ENCODE measurements at regions not wholly inside any gene's neighbourhood (a gene's known extent, or its start where the extent isn't known, plus 50 kb on each side); places are given as distances from the start of the nearest gene placed in this dataset.

DNA sequence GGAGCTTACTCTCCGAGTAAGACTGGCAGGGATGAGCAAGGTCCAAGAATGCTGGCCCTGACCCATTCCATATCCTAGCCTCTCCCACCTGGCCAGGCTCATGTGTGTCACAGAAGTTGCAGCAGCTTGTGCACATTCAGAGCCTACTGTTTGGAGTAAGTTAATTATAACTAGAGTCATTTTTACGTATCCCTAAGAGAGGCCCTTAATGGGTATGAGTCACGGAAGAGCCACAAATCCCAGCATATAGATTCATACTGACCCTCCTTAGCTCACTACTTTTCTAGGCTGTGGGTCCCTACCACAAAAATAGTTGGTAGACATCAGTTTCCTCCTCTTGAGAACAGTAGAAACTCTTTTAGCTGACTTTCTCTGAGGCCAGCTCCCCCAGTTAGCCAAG is 118.3 kb upstream of the FRG1 start:
- no peaks in the 10 kb centered on the region for H3K9me3 ChIP-seq (ENCODE audit: control insufficient read depth in 2 of 3, low read length in 3 of 3)
- Mint-ChIP-seq H3K27me3 (no peaks in the 10 kb centered on the region), H3K4me1 (no peaks in the 10 kb centered on the region), H3K27ac (no peak overlapping the region), H3K4me3 (no peak overlapping the region), H3K36me3 (no peaks in the 10 kb centered on the region), H3K9me3 (no peaks in the 10 kb centered on the region)
- no peak for DNase-seq
- POLR2A ChIA-PET: no interaction called here
- H3K4me3 ChIP-seq (ENCODE audit: low read length): no peak overlapping the region
- ATAC-seq: no peak
- intact Hi-C loops (cut with micrococcal nuclease): no loop called here
- no peak overlapping the region for H3K27ac ChIP-seq (ENCODE audit: low read depth, low read length)
- H3K4me1 ChIP-seq (ENCODE audit: control insufficient read depth in 2 of 2, insufficient read depth in 2 of 2, low read length in 2 of 2): no peaks in the 10 kb centered on the region
- CTCF ChIA-PET: no interaction called here
- H3K36me3 ChIP-seq (ENCODE audit: control insufficient read depth in 2 of 3, insufficient read depth in 3 of 3, low read length in 3 of 3): no peaks in the 10 kb centered on the region
- no peaks in the 10 kb centered on the region for H3K27me3 ChIP-seq (ENCODE audit: control insufficient read depth in 2 of 2, insufficient read depth in 2 of 2, low read length in 2 of 2)

DNA sequence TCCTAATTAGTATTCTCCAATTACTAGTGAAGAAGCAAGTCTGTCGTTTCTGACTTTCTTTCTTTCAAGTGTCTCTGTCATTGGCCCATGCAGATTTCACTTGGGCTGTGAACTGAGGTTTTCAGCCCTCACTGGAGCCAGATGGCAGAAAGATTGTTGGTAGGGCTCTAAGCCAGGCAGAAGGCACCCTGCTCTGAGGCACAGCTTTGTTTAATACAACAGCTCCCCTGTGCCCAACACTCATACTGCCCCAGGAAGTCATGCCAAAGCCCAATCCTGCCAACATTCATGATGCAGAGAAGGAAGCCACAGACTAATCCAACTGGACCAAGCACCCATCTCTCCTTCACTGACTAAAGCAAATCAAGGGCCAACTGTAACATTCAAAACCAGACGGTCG is 117.1 kb upstream of the FRG1 start:
- H3K4me3 ChIP-seq (ENCODE audit: low read length): no peak overlapping the region
- H3K4me1 ChIP-seq (ENCODE audit: control insufficient read depth in 2 of 2, insufficient read depth in 2 of 2, low read length in 2 of 2): no peaks in the 10 kb centered on the region
- POLR2A ChIA-PET: no interaction called here
- no peak for DNase-seq
- H3K27ac ChIP-seq (ENCODE audit: low read depth, low read length): no peak overlapping the region
- Mint-ChIP-seq H3K9me3 (no peaks in the 10 kb centered on the region), H3K36me3 (no peaks in the 10 kb centered on the region), H3K4me3 (no peak overlapping the region), H3K4me1 (no peaks in the 10 kb centered on the region), H3K27me3 (no peaks in the 10 kb centered on the region), H3K27ac (no peak overlapping the region)
- H3K27me3 ChIP-seq (ENCODE audit: control insufficient read depth in 2 of 2, insufficient read depth in 2 of 2, low read length in 2 of 2): no peaks in the 10 kb centered on the region
- no peaks in the 10 kb centered on the region for H3K36me3 ChIP-seq (ENCODE audit: control insufficient read depth in 2 of 3, insufficient read depth in 3 of 3, low read length in 3 of 3)
- H3K9me3 ChIP-seq (ENCODE audit: control insufficient read depth in 2 of 3, low read length in 3 of 3): no peaks in the 10 kb centered on the region
- no peak for ATAC-seq
- intact Hi-C loops (cut with micrococcal nuclease): no loop called here
- CTCF ChIA-PET: no interaction called here

- DNase-seq (no peak), ATAC-seq (no peak)
- Histone ChIP-seq H3K4me1 (ENCODE audit: control insufficient read depth in 2 of 2, insufficient read depth in 2 of 2, low read length in 2 of 2) (no peaks in the 10 kb centered on the region), H3K4me3 (ENCODE audit: low read length) (no peak overlapping the region), H3K27ac (ENCODE audit: low read depth, low read length) (no peak overlapping the region), H3K9me3 (ENCODE audit: control insufficient read depth in 2 of 3, low read length in 3 of 3) (no peaks in the 10 kb centered on the region), H3K27me3 (ENCODE audit: control insufficient read depth in 2 of 2, insufficient read depth in 2 of 2, low read length in 2 of 2) (no peaks in the 10 kb centered on the region), H3K36me3 (ENCODE audit: control insufficient read depth in 2 of 3, insufficient read depth in 3 of 3, low read length in 3 of 3) (no peaks in the 10 kb centered on the region)
- no peaks in the 10 kb centered on the region for H3K4me1 Mint-ChIP-seq
- no peaks in the 10 kb centered on the region for H3K36me3 Mint-ChIP-seq
- no peak overlapping the region for H3K4me3 Mint-ChIP-seq
- intact Hi-C loops (cut with micrococcal nuclease): no loop called here
- peaks cover 0 to 1% (median 0%) of the 10 kb centered on the region in 11 donors for H3K9me3 Mint-ChIP-seq
- no peak overlapping the region for H3K27ac Mint-ChIP-seq
- POLR2A ChIA-PET: no interaction called here
- H3K27me3 Mint-ChIP-seq: no peaks in the 10 kb centered on the region
- CTCF ChIA-PET: no interaction called here
Observed at GRCh38 chr4:189825466-189825865, 115.2 kb upstream of the FRG1 start.

DNA sequence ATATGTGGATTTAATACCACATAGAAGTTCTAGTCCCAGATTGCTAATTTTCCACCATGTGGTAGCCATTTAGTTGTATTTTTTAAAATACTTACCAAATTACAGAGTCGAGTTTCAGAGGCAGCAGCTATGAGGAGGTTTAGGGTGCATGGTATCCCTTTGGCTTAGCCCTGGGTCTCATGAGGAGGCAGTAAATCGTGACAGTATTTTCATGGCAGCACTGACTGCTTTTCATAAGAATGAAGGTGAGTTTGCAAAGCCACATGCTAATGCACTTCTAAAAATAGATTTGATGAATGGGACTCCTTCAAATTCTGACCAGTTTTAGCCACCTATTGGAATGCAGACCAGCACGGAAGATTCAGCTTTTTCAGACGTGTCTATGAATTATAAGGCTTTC is 114.0 kb upstream of the FRG1 start:
- no peaks in the 10 kb centered on the region for H3K9me3 ChIP-seq (ENCODE audit: control insufficient read depth in 2 of 3, low read length in 3 of 3)
- Mint-ChIP-seq H3K9me3 (peaks cover 0 to 1% (median 0%) of the 10 kb centered on the region in 11 donors), H3K27me3 (no peaks in the 10 kb centered on the region), H3K27ac (no peak overlapping the region), H3K4me1 (no peaks in the 10 kb centered on the region), H3K4me3 (no peak overlapping the region), H3K36me3 (no peaks in the 10 kb centered on the region)
- ChIA-PET POLR2A (no interaction called here), CTCF (no interaction called here)
- H3K27ac ChIP-seq (ENCODE audit: low read depth, low read length): no peak overlapping the region
- DNase-seq (no peak), ATAC-seq (no peak)
- no peaks in the 10 kb centered on the region for H3K36me3 ChIP-seq (ENCODE audit: control insufficient read depth in 2 of 3, insufficient read depth in 3 of 3, low read length in 3 of 3)
- H3K27me3 ChIP-seq (ENCODE audit: control insufficient read depth in 2 of 2, insufficient read depth in 2 of 2, low read length in 2 of 2): no peaks in the 10 kb centered on the region
- H3K4me3 ChIP-seq (ENCODE audit: low read length): no peak overlapping the region
- intact Hi-C loops (cut with micrococcal nuclease): no loop called here
- no peaks in the 10 kb centered on the region for H3K4me1 ChIP-seq (ENCODE audit: control insufficient read depth in 2 of 2, insufficient read depth in 2 of 2, low read length in 2 of 2)

DNA sequence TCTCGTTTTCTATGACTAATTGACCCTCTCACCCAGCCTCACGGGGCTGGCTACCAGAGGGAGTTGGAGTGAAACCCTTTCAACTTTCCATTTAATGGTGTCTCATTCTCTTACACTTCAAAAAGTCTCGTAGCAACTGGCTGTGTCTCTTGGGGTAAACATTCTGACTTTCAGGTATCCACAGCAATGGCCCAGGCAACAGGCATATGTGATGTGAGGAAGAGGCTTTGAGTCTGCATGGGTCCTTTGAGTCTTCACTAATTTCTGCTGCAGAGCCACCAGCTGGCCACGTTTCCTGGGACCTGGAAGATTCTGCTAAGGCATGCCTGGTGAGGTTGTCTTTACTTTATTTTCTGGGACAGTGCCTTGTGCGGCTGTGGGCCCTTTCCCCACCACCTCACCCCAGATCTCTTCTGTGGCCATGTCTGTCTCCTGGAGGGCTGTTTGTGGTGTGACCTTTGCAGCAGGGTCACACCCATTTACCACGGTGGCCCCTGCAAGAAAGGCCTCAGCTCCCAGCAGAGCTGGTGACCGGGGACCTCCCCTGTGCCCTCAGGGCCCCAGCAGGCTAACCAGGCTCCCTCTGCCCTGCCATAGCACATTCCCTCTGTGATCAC is 112.5 kb upstream of the FRG1 start:
- Mint-ChIP-seq H3K36me3 (no peaks in the 10 kb centered on the region), H3K9me3 (peaks cover 0 to 1% (median 0%) of the 10 kb centered on the region in 11 donors), H3K27ac (no peak overlapping the region), H3K4me1 (no peaks in the 10 kb centered on the region), H3K27me3 (no peaks in the 10 kb centered on the region), H3K4me3 (no peak overlapping the region)
- Histone ChIP-seq H3K4me1 (ENCODE audit: control insufficient read depth in 2 of 2, insufficient read depth in 2 of 2, low read length in 2 of 2) (no peaks in the 10 kb centered on the region), H3K27ac (ENCODE audit: low read depth, low read length) (no peak overlapping the region), H3K36me3 (ENCODE audit: control insufficient read depth in 2 of 3, insufficient read depth in 3 of 3, low read length in 3 of 3) (no peaks in the 10 kb centered on the region), H3K9me3 (ENCODE audit: control insufficient read depth in 2 of 3, low read length in 3 of 3) (no peaks in the 10 kb centered on the region), H3K4me3 (ENCODE audit: low read length) (no peak overlapping the region), H3K27me3 (ENCODE audit: control insufficient read depth in 2 of 2, insufficient read depth in 2 of 2, low read length in 2 of 2) (no peaks in the 10 kb centered on the region)
- POLR2A ChIA-PET: no interaction called here
- intact Hi-C loops (cut with micrococcal nuclease): no loop called here
- ATAC-seq: no peak
- no peak for DNase-seq
- CTCF ChIA-PET: no interaction called here

- Histone ChIP-seq H3K9me3 (ENCODE audit: control insufficient read depth in 2 of 3, low read length in 3 of 3) (no peaks in the 10 kb centered on the region), H3K4me3 (ENCODE audit: low read length) (no peak overlapping the region), H3K36me3 (ENCODE audit: control insufficient read depth in 2 of 3, insufficient read depth in 3 of 3, low read length in 3 of 3) (no peaks in the 10 kb centered on the region), H3K27ac (ENCODE audit: low read depth, low read length) (no peak overlapping the region), H3K27me3 (ENCODE audit: control insufficient read depth in 2 of 2, insufficient read depth in 2 of 2, low read length in 2 of 2) (no peaks in the 10 kb centered on the region), H3K4me1 (ENCODE audit: control insufficient read depth in 2 of 2, insufficient read depth in 2 of 2, low read length in 2 of 2) (no peaks in the 10 kb centered on the region)
- ChIA-PET POLR2A (no interaction called here), CTCF (no interaction called here)
- Mint-ChIP-seq H3K4me1 (no peaks in the 10 kb centered on the region), H3K36me3 (no peaks in the 10 kb centered on the region), H3K27me3 (peaks cover 0 to 6% (median 0%) of the 10 kb centered on the region in 5 donors), H3K27ac (no peak overlapping the region), H3K4me3 (no peak overlapping the region), H3K9me3 (peaks cover 0 to 3% (median 0%) of the 10 kb centered on the region in 11 donors)
- no peak for DNase-seq
- intact Hi-C loops (cut with micrococcal nuclease): no loop called here
- no peak for ATAC-seq
Observed at GRCh38 chr4:189832528-189832927, 108.1 kb upstream of the FRG1 start.

DNA sequence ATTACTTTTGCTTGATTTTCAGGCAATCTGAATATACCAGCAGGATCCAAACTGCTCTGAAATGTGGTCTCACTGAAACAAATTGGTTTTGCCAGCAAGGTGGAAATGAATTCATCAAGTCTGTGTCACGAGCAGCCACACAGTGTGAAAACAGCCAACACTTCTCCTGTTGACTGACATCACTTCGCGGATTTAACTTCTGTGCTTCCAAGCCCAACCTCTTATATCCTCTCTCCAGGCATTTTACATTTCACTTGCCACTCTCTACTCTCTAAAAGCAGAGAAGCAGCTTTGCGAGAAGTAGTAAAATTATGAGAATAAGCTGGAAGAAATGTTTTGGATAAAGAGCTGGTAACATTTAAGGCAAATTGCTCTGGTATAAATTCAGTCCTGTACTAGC is 106.1 kb upstream of the FRG1 start:
- Mint-ChIP-seq H3K4me3 (no peak overlapping the region), H3K9me3 (peaks cover 0 to 4% (median 0%) of the 10 kb centered on the region in 11 donors), H3K4me1 (no peaks in the 10 kb centered on the region), H3K36me3 (no peaks in the 10 kb centered on the region), H3K27me3 (peaks cover 0 to 6% (median 0%) of the 10 kb centered on the region in 5 donors), H3K27ac (no peak overlapping the region)
- ATAC-seq (no peak), DNase-seq (no peak)
- H3K4me3 ChIP-seq (ENCODE audit: low read length): no peak overlapping the region
- H3K27ac ChIP-seq (ENCODE audit: low read depth, low read length): no peak overlapping the region
- ChIA-PET CTCF (no interaction called here), POLR2A (no interaction called here)
- intact Hi-C loops (cut with micrococcal nuclease): no loop called here
- no peaks in the 10 kb centered on the region for H3K36me3 ChIP-seq (ENCODE audit: control insufficient read depth in 2 of 3, insufficient read depth in 3 of 3, low read length in 3 of 3)
- H3K4me1 ChIP-seq (ENCODE audit: control insufficient read depth in 2 of 2, insufficient read depth in 2 of 2, low read length in 2 of 2): no peaks in the 10 kb centered on the region
- H3K9me3 ChIP-seq (ENCODE audit: control insufficient read depth in 2 of 3, low read length in 3 of 3): no peaks in the 10 kb centered on the region
- no peaks in the 10 kb centered on the region for H3K27me3 ChIP-seq (ENCODE audit: control insufficient read depth in 2 of 2, insufficient read depth in 2 of 2, low read length in 2 of 2)
